Loucy (cell line): ENCODE measurements at regions not wholly inside any gene's neighbourhood (a gene's known extent, or its start where the extent isn't known, plus 50 kb on each side); places are given as distances from the start of the nearest gene placed in this dataset.

Source experiments
- EZH2phosphoT487 ChIP-seq: fragments of 200-600 bp; IDR thresholded peaks from 2 replicates; pipeline ENCODE4 v1.6.1; 2018; ENCODE audit warnings: antibody characterized with exemption, mild to moderate bottlenecking, moderate library complexity, borderline replicate concordance
- TF ChIP-seq, protein P1 (sequence below): fragments of 200-600 bp; sonication (generic); conservative IDR thresholded peaks from 2 replicates; pipeline ENCODE4 v1.5.1; 2014; ENCODE audit warnings: mild to moderate bottlenecking, antibody characterized with exemption, low read length

DNA sequence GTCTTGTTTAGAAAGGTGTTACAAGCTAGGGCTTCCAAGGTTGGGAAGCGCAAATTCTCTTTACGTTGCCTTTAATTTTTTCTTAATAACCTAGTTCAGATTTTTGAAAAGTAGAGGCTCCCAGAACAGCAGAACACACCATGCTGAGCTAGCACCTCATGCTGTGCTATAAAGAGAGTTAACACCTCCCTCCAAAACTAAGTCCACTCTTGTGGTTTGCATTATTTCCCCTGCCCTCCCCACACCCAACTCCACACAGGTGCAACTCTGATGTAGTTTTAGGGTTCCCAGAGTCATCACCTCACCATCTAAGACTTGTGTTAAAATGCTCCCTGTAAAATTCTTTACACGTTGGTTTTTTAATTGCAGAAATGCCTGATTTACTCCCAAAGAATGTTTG, 459.4 kb upstream of the JARID2 start:
- TF ChIP-seq, protein P1, sequence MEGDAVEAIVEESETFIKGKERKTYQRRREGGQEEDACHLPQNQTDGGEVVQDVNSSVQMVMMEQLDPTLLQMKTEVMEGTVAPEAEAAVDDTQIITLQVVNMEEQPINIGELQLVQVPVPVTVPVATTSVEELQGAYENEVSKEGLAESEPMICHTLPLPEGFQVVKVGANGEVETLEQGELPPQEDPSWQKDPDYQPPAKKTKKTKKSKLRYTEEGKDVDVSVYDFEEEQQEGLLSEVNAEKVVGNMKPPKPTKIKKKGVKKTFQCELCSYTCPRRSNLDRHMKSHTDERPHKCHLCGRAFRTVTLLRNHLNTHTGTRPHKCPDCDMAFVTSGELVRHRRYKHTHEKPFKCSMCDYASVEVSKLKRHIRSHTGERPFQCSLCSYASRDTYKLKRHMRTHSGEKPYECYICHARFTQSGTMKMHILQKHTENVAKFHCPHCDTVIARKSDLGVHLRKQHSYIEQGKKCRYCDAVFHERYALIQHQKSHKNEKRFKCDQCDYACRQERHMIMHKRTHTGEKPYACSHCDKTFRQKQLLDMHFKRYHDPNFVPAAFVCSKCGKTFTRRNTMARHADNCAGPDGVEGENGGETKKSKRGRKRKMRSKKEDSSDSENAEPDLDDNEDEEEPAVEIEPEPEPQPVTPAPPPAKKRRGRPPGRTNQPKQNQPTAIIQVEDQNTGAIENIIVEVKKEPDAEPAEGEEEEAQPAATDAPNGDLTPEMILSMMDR, result no peak
- TF ChIP-seq EZH2phosphoT487, result no peak
